ENCODE measurements at regions not wholly inside any gene's neighbourhood (a gene's known extent, or its start where the extent isn't known, plus 50 kb on each side); places are given as distances from the start of the nearest gene placed in this dataset.

GRCh38 chr3:70840106-70840870 lies 527.9 kb upstream of the MDFIC2 start:
- no peak for DNase-seq

- DNase-seq: no peak
Measured at GRCh38 chr3:70833239-70833960, 521.0 kb upstream of the MDFIC2 start.

GRCh38 chr3:70832834-70833205 lies 520.4 kb upstream of the MDFIC2 start:
- DNase-seq: no peak

- no peak for DNase-seq
Measured at GRCh38 chr3:70832089-70832833, 519.8 kb upstream of the MDFIC2 start.

- DNase-seq: no peak
Measured at GRCh38 chr3:70829092-70829491, 516.7 kb upstream of the MDFIC2 start.

- peak; percentile 19 for DNase-seq
Measured at GRCh38 chr3:70824773-70825172, 512.3 kb upstream of the MDFIC2 start.

GRCh38 chr3:70824078-70824477 lies 511.6 kb upstream of the MDFIC2 start:
- no peak for DNase-seq

- DNase-seq: no peak
Measured at GRCh38 chr3:70823622-70824021, 511.2 kb upstream of the MDFIC2 start.

GRCh38 chr3:70822669-70823068 lies 510.2 kb upstream of the MDFIC2 start:
- peak; percentile 59 for DNase-seq

GRCh38 chr3:70821602-70822001 lies 509.2 kb upstream of the MDFIC2 start:
- no peak for DNase-seq

- no peak for DNase-seq
Measured at GRCh38 chr3:70820397-70820796, 508.0 kb upstream of the MDFIC2 start.

- DNase-seq: no peak
Measured at GRCh38 chr3:70818145-70818544, 505.7 kb upstream of the MDFIC2 start.

- DNase-seq: no peak
Measured at GRCh38 chr3:70816346-70816745, 503.9 kb upstream of the MDFIC2 start.

- no peak for DNase-seq
Measured at GRCh38 chr3:70815817-70816216, 503.4 kb upstream of the MDFIC2 start.

GRCh38 chr3:70813311-70813710 lies 500.9 kb upstream of the MDFIC2 start:
- no peak for DNase-seq

- no peak for DNase-seq
Measured at GRCh38 chr3:70811880-70812279, 499.4 kb upstream of the MDFIC2 start.

GRCh38 chr3:70808881-70809280 lies 496.4 kb upstream of the MDFIC2 start:
- no peak for DNase-seq

GRCh38 chr3:70806556-70806955 lies 494.1 kb upstream of the MDFIC2 start:
- no peak for DNase-seq

GRCh38 chr3:70806021-70806420 lies 493.6 kb upstream of the MDFIC2 start:
- DNase-seq: no peak

- DNase-seq: no peak
Measured at GRCh38 chr3:70805061-70805889, 492.8 kb upstream of the MDFIC2 start.

- DNase-seq: no peak
Measured at GRCh38 chr3:70803891-70804290, 491.5 kb upstream of the MDFIC2 start.

GRCh38 chr3:70803319-70803718 lies 490.9 kb upstream of the MDFIC2 start:
- no peak for DNase-seq

GRCh38 chr3:70800951-70801350 lies 488.5 kb upstream of the MDFIC2 start:
- no peak for DNase-seq
